K562 (cell line): ENCODE measurements at regions not wholly inside any gene's neighbourhood (a gene's known extent, or its start where the extent isn't known, plus 50 kb on each side); places are given as distances from the start of the nearest gene placed in this dataset.

ENCODE experiments used
- ATAC-seq: fragments of 200-7000 bp; cut with Tn5 transposase; 3 replicates; pipeline ENCODE4 v1.9.1; 2020; ENCODE audit warnings: moderate library complexity
- BruUV-seq: library from RNA; stranded (reverse); fragments of 400-500 nt; replicated peaks from 2 replicates; lab custom pipeline; 2021; lab: Mats Ljungman, UMichigan
- CTCF ChIA-PET: fragments of 300-600 bp; formaldehyde crosslinking; extraction: SDS; loops from one replicate; lab custom pipeline; 2021; ENCODE audit warnings: low intra/inter-chr PET ratio; lab: Yijun Ruan, JAX
- POLR2A ChIA-PET: fragments of 300-600, 350-650 bp; sonication (Branson Sonifier 250); formaldehyde crosslinking; extraction: SDS; loops from one replicate; lab custom pipeline; 2021; ENCODE audit warnings: antibody characterized with exemption, inconsistent platforms; lab: Yijun Ruan, JAX
- DNase-seq, 4 experiments: peaks; one replicate each; pipeline versions ENCODE4 v3.0.0 to v3.0.0-alpha.2; 2011 to 2018; ENCODE audit warnings: low spot score in 3 of 4, mixed read lengths in 3 of 4; ENCODE audit errors: extremely low read depth in 1 of 4
- FAIRE-seq: peaks from 2 replicates; lab custom pipeline; 2011; peaks lifted over from hg19 to GRCh38; lab: Jason Lieb, UNC
- H2AFZ ChIP-seq: 2 replicates; pipeline ENCODE4 v1.6.0; 2011; ENCODE audit warnings: low read depth, low read length, control low read depth, inconsistent platforms
- H3K27ac ChIP-seq: fragments of 200-600 bp; 3 replicates; pipeline ENCODE4 v1.8.0; 2011; ENCODE audit warnings: low read depth, mild to moderate bottlenecking, control low read depth, inconsistent platforms, low read length, moderate library complexity, mixed read lengths; ENCODE audit errors: extremely low read depth
- H3K27me3 ChIP-seq, 2 experiments: fragments of 300-600 bp in 1 of 2; 2 replicates in 1 of 2; 3 replicates in 1 of 2; pipeline versions ENCODE4 v1.6.0 to v1.8.0; 2011; ENCODE audit warnings: inconsistent platforms in 2 of 2, low read length in 2 of 2, mild to moderate bottlenecking in 1 of 2, mixed read lengths in 1 of 2, moderate library complexity in 1 of 2; ENCODE audit not compliant: control insufficient read depth in 2 of 2, insufficient read depth in 2 of 2
- H3K36me3 ChIP-seq: fragments of 300-600 bp; 3 replicates; pipeline ENCODE4 v1.8.0; 2011; ENCODE audit warnings: mild to moderate bottlenecking, low read length, inconsistent platforms; ENCODE audit not compliant: control insufficient read depth, insufficient read depth
- H3K4me1 ChIP-seq, 2 experiments: fragments of 200-600 bp in 1 of 2; replicated peaks in 1 of 2; 2 replicates in 1 of 2; 3 replicates in 1 of 2; pipeline versions ENCODE4 v1.5.1 to v1.8.0; 2011; ENCODE audit warnings: inconsistent platforms in 2 of 2, low read length in 2 of 2, mild to moderate bottlenecking in 1 of 2, mixed read lengths in 1 of 2, moderate library complexity in 1 of 2; ENCODE audit not compliant: control insufficient read depth in 2 of 2, insufficient read depth in 2 of 2
- H3K4me2 ChIP-seq: 2 replicates; pipeline ENCODE4 v1.6.1; 2011; ENCODE audit warnings: low read length, control low read depth, inconsistent platforms, mixed read lengths; ENCODE audit not compliant: insufficient read depth
- H3K4me3 ChIP-seq: fragments of 200-600 bp; sonication (generic), shearing (Covaris generic); 2 replicates; pipeline ENCODE4 v1.5.1; 2016; ENCODE audit warnings: control low read depth, inconsistent platforms
- H3K79me2 ChIP-seq: fragments of 200-600 bp; 3 replicates; pipeline ENCODE4 v1.8.0; 2011; ENCODE audit warnings: low read length, inconsistent platforms; ENCODE audit not compliant: control insufficient read depth, insufficient read depth
- H3K9ac ChIP-seq, 2 experiments: 2 replicates each; pipeline versions ENCODE4 v1.6.0 to v1.6.1; 2011; ENCODE audit warnings: low read depth in 2 of 2, low read length in 2 of 2, control low read depth in 1 of 2, inconsistent platforms in 1 of 2, mild to moderate bottlenecking in 1 of 2, mixed read lengths in 1 of 2; ENCODE audit not compliant: insufficient read depth in 1 of 2
- H3K9me1 ChIP-seq: one replicate; pipeline ENCODE4 v1.6.0; 2011; ENCODE audit warnings: inconsistent platforms, mild to moderate bottlenecking, low read length, moderate library complexity; ENCODE audit not compliant: control insufficient read depth, insufficient read depth
- H3K9me3 ChIP-seq: replicated peaks from 2 replicates; pipeline ENCODE4 v1.5.1; 2011; ENCODE audit warnings: low read depth, low read length, inconsistent platforms; ENCODE audit not compliant: control insufficient read depth, insufficient read depth
- H4K20me1 ChIP-seq: replicated peaks from 2 replicates; pipeline ENCODE4 v1.6.1; 2011; ENCODE audit warnings: low read length, inconsistent platforms, mixed read lengths; ENCODE audit not compliant: control insufficient read depth, insufficient read depth
- CUX1 ChIP-seq: fragments of 200-800 bp; sonication (Bioruptor generic); IDR thresholded peaks from 2 replicates; pipeline ENCODE4 v1.6.1; 2016; ENCODE audit warnings: missing genetic modification characterization, missing compliant biosample characterization
- DDX20 ChIP-seq: fragments of 450-650 bp; IDR thresholded peaks from 2 replicates; pipeline ENCODE4 v1.6.1; 2016; ENCODE audit warnings: missing genetic modification characterization, low read depth, mild to moderate bottlenecking, missing compliant biosample characterization, moderate library complexity
- FOXO4 ChIP-seq: fragments of 450-650 bp; formaldehyde crosslinking; IDR thresholded peaks from 2 replicates; pipeline ENCODE4 v1.4.0; 2020; ENCODE audit warnings: mild to moderate bottlenecking, moderate library complexity
- KAT7 ChIP-seq: sonication (generic); formaldehyde crosslinking; IDR thresholded peaks from 2 replicates; pipeline ENCODE4 v1.8.0; 2022; ENCODE audit warnings: missing genetic modification reagents, mild to moderate bottlenecking, borderline replicate concordance
- MAZ ChIP-seq, 2 experiments: fragments of 450-650 bp in 1 of 2; sonication (generic) in 1 of 2; formaldehyde crosslinking; IDR thresholded peaks in 1 of 2; conservative IDR thresholded peaks in 1 of 2; 2 replicates each; pipeline versions ENCODE4 v1.4.0 to v1.5.0; 2020; ENCODE audit warnings: mild to moderate bottlenecking in 1 of 2, missing genetic modification reagents in 1 of 2
- MEF2A ChIP-seq: IDR thresholded peaks from 2 replicates; pipeline ENCODE4 v1.6.1; 2011; ENCODE audit warnings: low read depth, mild to moderate bottlenecking, low read length, moderate library complexity; ENCODE audit not compliant: control insufficient read depth
- NEUROD1 ChIP-seq: fragments of 150-350 bp; IDR thresholded peaks from 2 replicates; pipeline ENCODE4 v1.6.1; 2014; ENCODE audit warnings: borderline replicate concordance, low read length, low read depth; ENCODE audit not compliant: partially characterized antibody
- SMARCA5 ChIP-seq: fragments of 450-650 bp; IDR thresholded peaks from 2 replicates; pipeline ENCODE4 v1.6.1; 2016
- ZHX1 ChIP-seq: fragments of 150-350 bp; conservative IDR thresholded peaks from 2 replicates; pipeline ENCODE4 v1.6.1; 2014; ENCODE audit warnings: low read length
- ZNF175 ChIP-seq: fragments of 200-800 bp; sonication (Bioruptor generic); IDR thresholded peaks from 2 replicates; pipeline ENCODE4 v1.6.1; 2016; ENCODE audit warnings: low read depth, mild to moderate bottlenecking, missing genetic modification characterization, missing compliant biosample characterization
- ZNF584 ChIP-seq: fragments of 200-800 bp; sonication (Bioruptor generic); IDR thresholded peaks from 2 replicates; pipeline ENCODE4 v1.6.1; 2016; ENCODE audit warnings: low read depth, mild to moderate bottlenecking, missing genetic modification characterization, missing compliant biosample characterization
- WGBS: fragments of 100-300 bp; shearing (Covaris generic); methylation state at CpG from one replicate; pipeline ENCODE4 v1.1.6; 2016; ENCODE audit warnings: low coverage, mixed read lengths; ENCODE audit not compliant: insufficient coverage; ENCODE audit errors: missing lambda C conversion rate; 5-methylcytosine and 5-hydroxymethylcytosine counted together
- in situ Hi-C: fragments of 300-500 bp; cut with MboI; formaldehyde crosslinking; loops from 4 replicates; pipeline ENCODE4 v1.15.0; 2018; ENCODE audit warnings: inconsistent platforms, mixed read lengths
- intact Hi-C: fragments of 100-400 bp; cut with micrococcal nuclease; formaldehyde crosslinking; loops from 2 replicates; pipeline ENCODE4 v1.14.2; 2022

DNA sequence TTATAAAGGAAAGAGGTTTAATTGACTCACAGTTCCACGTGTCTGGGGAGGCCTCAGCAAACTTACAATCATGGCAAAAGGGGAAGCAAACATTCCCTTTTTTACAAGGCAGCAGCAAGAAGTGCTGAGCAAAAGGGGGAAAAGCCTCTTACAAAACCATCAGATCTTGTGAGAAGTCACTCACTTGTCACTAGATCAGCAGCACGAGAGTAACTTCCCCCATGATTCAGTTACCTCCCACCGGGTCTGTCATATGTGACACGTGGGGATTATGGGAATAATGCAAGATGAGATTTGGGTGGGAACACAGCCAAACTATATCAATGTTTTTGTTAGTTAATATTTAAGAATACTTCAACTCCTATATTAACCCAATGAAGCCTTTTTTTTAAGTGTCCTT is 275.2 kb upstream of the CDH9 start (continued):
- TF ChIP-seq CUX1 (CRISPR knock-in tag), result no peak
- TF ChIP-seq FOXO4 (CRISPR knock-in tag), result no peak

DNA sequence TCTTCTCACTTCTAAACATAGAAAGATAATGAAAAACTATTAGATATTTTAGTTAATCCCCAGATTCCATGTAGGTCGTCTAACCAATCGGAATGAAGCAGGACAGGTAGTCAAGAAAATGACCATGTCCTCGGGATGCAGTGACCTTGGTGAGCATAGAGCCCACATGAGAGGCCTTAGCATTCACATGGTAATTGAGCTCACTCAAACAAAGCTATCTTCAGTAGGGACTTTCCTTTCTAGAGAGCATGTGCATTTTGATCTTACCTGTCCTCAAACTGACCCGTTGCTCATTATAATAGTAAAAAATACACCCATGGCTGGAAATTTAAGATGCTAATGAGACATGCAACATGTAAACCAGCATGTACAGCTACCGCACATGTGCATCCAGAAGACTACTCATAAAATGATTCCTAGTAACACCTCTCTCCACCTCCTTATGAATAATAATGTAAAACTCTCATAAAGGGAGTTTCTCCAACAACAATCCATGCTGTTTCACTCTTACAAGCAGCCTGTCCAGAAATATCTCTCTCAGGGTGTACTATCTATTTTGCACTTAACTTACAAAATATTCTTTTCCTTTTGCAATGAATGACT is 274.0 kb upstream of the CDH9 start:
- Histone ChIP-seq H3K27me3 (no peaks in the 10 kb centered on the region), H3K4me2 (no peak overlapping the region), H3K9ac (no peak overlapping the region), H3K79me2 (no peaks in the 10 kb centered on the region), H4K20me1 (no peaks in the 10 kb centered on the region), H2AFZ (no peak overlapping the region), H3K4me3 (no peak overlapping the region), H3K9me1 (no peaks in the 10 kb centered on the region), H3K27ac (no peak overlapping the region), H3K4me1 (no peaks in the 10 kb centered on the region), H3K36me3 (no peaks in the 10 kb centered on the region), H3K9me3 (no peaks in the 10 kb centered on the region)
- in situ Hi-C loops (no loop called here), intact Hi-C loops (no loop called here)
- DNase-seq (no peak), FAIRE-seq (no peak), ATAC-seq (no peak)
- BruUV-seq, result no TSS peak
- ChIA-PET POLR2A (no interaction called here), CTCF (no interaction called here)
- 31% methylated on average over 5 of the region's 5 CpGs for WGBS
- TF ChIP-seq ZNF584 (CRISPR knock-in tag) (no peak), SMARCA5 (no peak), DDX20 (tag) (no peak), MEF2A (no peak), KAT7 (CRISPR knock-in tag) (no peak), ZNF175 (CRISPR knock-in tag) (no peak), NEUROD1 (no peak), ZHX1 (no peak), MAZ (CRISPR knock-in tag; conservative IDR thresholded peaks at IDR 0.05 in 1 of 2, IDR thresholded peaks at IDR 0.05 in 1 of 2) (no peak)
